Heart left ventricle (tissue), 16 donors: ENCODE measurements at regions not wholly inside any gene's neighbourhood (a gene's known extent, or its start where the extent isn't known, plus 50 kb on each side); places are given as distances from the start of the nearest gene placed in this dataset.

Source experiments
- ATAC-seq, 4 donors: fragments of 200-7000 bp; cut with Tn5 transposase; one replicate each; pipeline ENCODE4 v1.9.1; 2020 to 2022; ENCODE audit warnings: moderate library complexity in 4 of 4, mild to moderate bottlenecking in 3 of 4, moderate number of reproducible peaks in 1 of 4
- DNase-seq, 5 donors: peaks; one replicate each; pipeline ENCODE4 v3.0.0-alpha.2; 2020
- H3K27ac ChIP-seq, 12 donors: fragments of 200-600 bp; sonication (generic) in 4 of 12; one replicate each; pipeline versions ENCODE4 v1.5.0 to v1.8.0; 2016 to 2022; ENCODE audit warnings: mild to moderate bottlenecking in 2 of 12
- H3K27me3 ChIP-seq, 9 donors: fragments of 200-600 bp; sonication (generic) in 2 of 9; one replicate each; pipeline versions ENCODE4 v1.5.1 to v1.8.0; 2016 to 2022; ENCODE audit warnings: mild to moderate bottlenecking in 3 of 9
- H3K36me3 ChIP-seq, 9 donors: fragments of 200-600 bp; sonication (generic) in 2 of 9; one replicate each; pipeline versions ENCODE4 v1.5.0 to v1.8.0; 2018 to 2022; ENCODE audit warnings: mild to moderate bottlenecking in 2 of 9
- H3K4me1 ChIP-seq, 12 donors: fragments of 200-600 bp; sonication (generic) in 4 of 12; one replicate each; pipeline versions ENCODE4 v1.5.0 to v1.8.0; 2016 to 2022; ENCODE audit warnings: mild to moderate bottlenecking in 3 of 12
- H3K4me3 ChIP-seq, 12 donors: fragments of 200-600 bp; sonication (generic) in 4 of 12; one replicate each; pipeline versions ENCODE4 v1.5.0 to v1.8.0; 2017 to 2022; ENCODE audit warnings: mild to moderate bottlenecking in 9 of 12, moderate library complexity in 4 of 12
- H3K9me3 ChIP-seq, 12 donors: fragments of 200-600 bp; sonication (generic) in 4 of 12; one replicate each; pipeline versions ENCODE4 v1.5.0 to v1.8.0; 2016 to 2022; ENCODE audit warnings: mild to moderate bottlenecking in 1 of 12
- CTCF ChIP-seq, 12 donors: fragments of 200-600 bp; sonication (generic) in 4 of 12; IDR thresholded peaks; one replicate each; pipeline versions ENCODE4 v1.5.0 to v1.8.0; 2018 to 2022; ENCODE audit warnings: antibody characterized with exemption in 12 of 12, mild to moderate bottlenecking in 5 of 12
- POLR2A ChIP-seq, 2 donors: fragments of 450-650 bp; IDR thresholded peaks; one replicate each; pipeline ENCODE4 v1.6.1; 2017; ENCODE audit warnings: antibody characterized with exemption in 2 of 2, mild to moderate bottlenecking in 2 of 2, moderate library complexity in 2 of 2
- WGBS, 4 donors: extraction: QIAGEN DNeasy Blood & Tissue Kit in 2 of 4; methylation state at CpG; one replicate each; pipeline versions ENCODE4 v1.1.5 to v1.1.7; 2013 to 2018; 5-methylcytosine and 5-hydroxymethylcytosine counted together
- intact Hi-C, 10 donors: fragments of 100-400 bp; cut with DNase I; formaldehyde crosslinking; loops; one replicate each; pipeline versions ENCODE4 v1.11.1 to v1.14.2; 2022
- donor health status: ischemic (EF 13 %, LVEDD 7.1; RV severe dilation, severe dysfunction).
- donor health status: healthy with polysubstance abuse.
- donor health status: DM: no; HTN: yes; CAD: no.
- donor health status: DM: no; HTN: no; CAD: no.
- donor health status: ischemic (EF 25% LVEDD 6.9; RV normal size, moderate dysfunction).
- donor health status: ischemic (EF 25% LVEDD 5.7; RV mildly dilated, moderate dysfunction).
- donor health status: healthy.
- donor health status: DM: yes; HTN: yes; CAD: no.
- donor health status: ischemic (EF 35%, LVEDD 5.7; RV mildly dilated, moderate dysfunction).
- donor health status: nonischemic (EF 11% LVEDD 7.7; RV severe dilation, severe dysfunction).
- donor health status: DM: yes; HTN: yes; CAD: no.
- donor health status: PGD.
- donor health status: ischemic (EF 29% LVEDD 5.4; RV normal size, mild dysfunction).
- donor health status: nonischemic (EF 23%, LVEDD 6.1; RV moderate dilation, normal function).

- no peak overlapping the region for H3K27ac ChIP-seq
- no peak for DNase-seq
- no peaks in the 10 kb centered on the region for H3K36me3 ChIP-seq
- peaks cover 0 to 26% (median 14%) of the 10 kb centered on the region in 12 donors for H3K9me3 ChIP-seq
- intact Hi-C loops: no loop called here
- no peaks in the 10 kb centered on the region for H3K27me3 ChIP-seq
- WGBS, 4 donors: 84 to 94% (median 90%) methylated on average over 3 of the region's 3 CpGs
- H3K4me3 ChIP-seq: no peak overlapping the region
- no peak for ATAC-seq
- TF ChIP-seq POLR2A (IDR thresholded peaks at IDR 0.05): no peak
- no peak for TF ChIP-seq CTCF (IDR thresholded peaks at IDR 0.05)
- H3K4me1 ChIP-seq: no peaks in the 10 kb centered on the region
Observed at GRCh38 chr4:148634476-148634875, 192.3 kb upstream of the NR3C2 start.

- 88 to 96% (median 94%) methylated on average over 3 of the region's 3 CpGs for WGBS, 4 donors
- no peak for TF ChIP-seq POLR2A (IDR thresholded peaks at IDR 0.05)
- TF ChIP-seq CTCF (IDR thresholded peaks at IDR 0.05): no peak
- Histone ChIP-seq H3K4me1 (no peaks in the 10 kb centered on the region), H3K27ac (no peak overlapping the region), H3K36me3 (no peaks in the 10 kb centered on the region), H3K9me3 (peaks cover 0 to 23% (median 14%) of the 10 kb centered on the region in 12 donors), H3K4me3 (no peak overlapping the region), H3K27me3 (no peaks in the 10 kb centered on the region)
- intact Hi-C loops: no loop called here
- ATAC-seq (no peak), DNase-seq (no peak)
Observed at GRCh38 chr4:148633720-148634119, 191.5 kb upstream of the NR3C2 start.

GRCh38 chr4:148632476-148632875 is 190.3 kb upstream of the NR3C2 start:
- intact Hi-C loops: no loop called here
- WGBS, 4 donors: 84 to 94% (median 90%) methylated on average over 2 of the region's 2 CpGs
- H3K36me3 ChIP-seq: no peaks in the 10 kb centered on the region
- H3K9me3 ChIP-seq: peaks cover 0 to 10% (median 3%) of the 10 kb centered on the region in 12 donors
- TF ChIP-seq CTCF (IDR thresholded peaks at IDR 0.05): no peak
- no peak for TF ChIP-seq POLR2A (IDR thresholded peaks at IDR 0.05)
- DNase-seq: no peak
- H3K4me3 ChIP-seq: no peak overlapping the region
- no peak overlapping the region for H3K27ac ChIP-seq
- ATAC-seq: no peak
- H3K27me3 ChIP-seq: no peaks in the 10 kb centered on the region
- H3K4me1 ChIP-seq: no peaks in the 10 kb centered on the region

GRCh38 chr4:148630051-148630450 is 187.8 kb upstream of the NR3C2 start:
- Histone ChIP-seq H3K27ac (no peak overlapping the region), H3K36me3 (no peaks in the 10 kb centered on the region), H3K27me3 (no peaks in the 10 kb centered on the region), H3K9me3 (peaks cover 0 to 11% (median under 1%) of the 10 kb centered on the region in 12 donors), H3K4me1 (no peaks in the 10 kb centered on the region), H3K4me3 (no peak overlapping the region)
- no peak for DNase-seq
- no peak for ATAC-seq
- no peak for TF ChIP-seq POLR2A (IDR thresholded peaks at IDR 0.05)
- TF ChIP-seq CTCF (IDR thresholded peaks at IDR 0.05): no peak
- WGBS, 4 donors: 86 to 100% (median 89%) methylated on average over 1 of the region's 1 CpG
- intact Hi-C loops: no loop called here
